ENCODE measurements at regions not wholly inside any gene's neighbourhood (a gene's known extent, or its start where the extent isn't known, plus 50 kb on each side); places are given as distances from the start of the nearest gene placed in this dataset.

GRCh38 chr4:110878413-110878812 lies 255.5 kb upstream of the PITX2 start:
- H4K8ac ChIP-seq (ENCODE audit: extremely low read depth, insufficient read depth, low read length) = no peak overlapping the region
- TF ChIP-seq RXRA (IDR thresholded peaks at IDR 0.05; ENCODE audit: insufficient read depth, low read depth, low read length) (no peak), TBP (IDR thresholded peaks at IDR 0.05; ENCODE audit: low read depth, low read length) (no peak), TAF1 (IDR thresholded peaks at IDR 0.05; ENCODE audit: low read depth, low read length) (no peak), PHF8 (conservative IDR thresholded peaks at IDR 0.05; ENCODE audit: low read depth, low read length) (no peak), SRF (IDR thresholded peaks at IDR 0.05; ENCODE audit: low read depth, low read length) (no peak), GABPA (IDR thresholded peaks at IDR 0.05; ENCODE audit: borderline replicate concordance, insufficient read depth, low read length) (no peak), CHD2 (IDR thresholded peaks at IDR 0.05; ENCODE audit: low read length) (no peak), EGR1 (IDR thresholded peaks at IDR 0.05; ENCODE audit: borderline replicate concordance, low read depth, low read length) (no peak), RBBP5 (IDR thresholded peaks at IDR 0.05; ENCODE audit: borderline replicate concordance, low read depth, low read length) (no peak), CHD1 (IDR thresholded peaks at IDR 0.05; ENCODE audit: low read depth, low read length) (no peak), SP4 (IDR thresholded peaks at IDR 0.05; ENCODE audit: low read length) (no peak), MAFK (IDR thresholded peaks at IDR 0.05; ENCODE audit: low read depth, low read length) (no peak), BACH1 (IDR thresholded peaks at IDR 0.05; ENCODE audit: low read length) (no peak), CBX8 (IDR thresholded peaks at IDR 0.05; ENCODE audit: borderline replicate concordance, low read depth, low read length) (no peak), SP2 (IDR thresholded peaks at IDR 0.05; ENCODE audit: low read length) (no peak), NANOG (IDR thresholded peaks at IDR 0.05; ENCODE audit: insufficient read depth, low read depth, low read length, poor library complexity, severe bottlenecking) (no peak), POLR2A (IDR thresholded peaks at IDR 0.05; ENCODE audit: control extremely low read depth in 1 of 2, low read depth in 2 of 2, low read length in 2 of 2) (no peak)
- ChIA-PET POLR2A (ENCODE audit: partially characterized antibody) (interaction anchor here (0.8 kb wide), 1 partner anchor 79 kb away, joined by 3 read pairs; no protein-coding TSS in a partner anchor), CTCF (ENCODE audit: partially characterized antibody) (interaction anchor here (0.6 to 1.1 kb wide), 2 partner anchors 16 to 57 kb away, joined by 3 read pairs; no protein-coding TSS in a partner anchor)
- no peak overlapping the region for H2AK5ac ChIP-seq (ENCODE audit: low read depth, low read length)
- no peak overlapping the region for H2BK20ac ChIP-seq (ENCODE audit: low read length)
- no peaks in the 10 kb centered on the region for H3K79me2 ChIP-seq (ENCODE audit: control insufficient read depth in 1 of 2, insufficient read depth in 2 of 2, low read length in 2 of 2)
- no peak overlapping the region for H2AFZ ChIP-seq (ENCODE audit: low read length)
- no peaks in the 10 kb centered on the region; a peak in 1 of 7 replicates for H3K4me1 ChIP-seq (replicated peaks in 1 of 4; ENCODE audit: control insufficient read depth in 3 of 4, insufficient read depth in 4 of 4, low read length in 3 of 4)
- H3K4me3 ChIP-seq (ENCODE audit: extremely low read depth in 1 of 4, insufficient read depth in 2 of 4, low read depth in 3 of 4, low read length in 4 of 4) = no peak overlapping the region
- no peak overlapping the region for H2BK15ac ChIP-seq (ENCODE audit: low read length)
- H3K4me2 ChIP-seq (ENCODE audit: insufficient read depth in 1 of 2, low read depth in 2 of 2, low read length in 2 of 2) = no peak overlapping the region
- no peak overlapping the region for H4K5ac ChIP-seq (ENCODE audit: insufficient read length, low read depth, low read length)
- H4K91ac ChIP-seq (replicated peaks; ENCODE audit: insufficient read length, low read length) = no peak overlapping the region
- no peak overlapping the region for H3K14ac ChIP-seq (ENCODE audit: insufficient read length)
- peak overlapping the region; percentile 13 for H3K4ac ChIP-seq (replicated peaks; ENCODE audit: insufficient read length, low read depth, low read length)
- no peaks in the 10 kb centered on the region for H3K79me1 ChIP-seq (ENCODE audit: low read depth, low read length)
- 0 out of 2 replicates have a peak, but pooled peaks cover 4% of the 10 kb centered on the region for H3K23me2 ChIP-seq (ENCODE audit: low read depth, low read length)
- H3K56ac ChIP-seq (replicated peaks; ENCODE audit: insufficient read length, low read depth, low read length) = no peak overlapping the region
- DNase-seq (ENCODE audit: low read depth in 1 of 2, low spot score in 2 of 2) = no peak
- no peak overlapping the region for H3K23ac ChIP-seq (ENCODE audit: insufficient read length)
- H2BK12ac ChIP-seq (ENCODE audit: low read depth, low read length) = no peak overlapping the region
- H3K9me3 ChIP-seq (ENCODE audit: insufficient read depth in 2 of 2, low read depth in 1 of 2, low read length in 1 of 2) = peaks cover 0 to 3% of the 10 kb centered on the region in 2 experiments; a peak in 1 of 4 replicates
- no peak overlapping the region for H3K27ac ChIP-seq (ENCODE audit: low read depth, low read length)
- WGBS, 2 experiments (ENCODE audit: extremely low coverage in 1 of 2, insufficient coverage in 1 of 2, insufficient read length in 1 of 2, insufficient replicate concordance in 2 of 2, low coverage in 1 of 2, low lambda C conversion rate in 2 of 2, missing lambda C conversion rate in 1 of 2) = 94% methylated on average over 2 of the region's 2 CpGs; no CpG with 5 or more reads in 1 of the 2 experiments
- no peaks in the 10 kb centered on the region for H4K20me1 ChIP-seq (replicated peaks in 1 of 2; ENCODE audit: control insufficient read depth in 1 of 2, insufficient read depth in 2 of 2, low read length in 2 of 2)
- no peaks in the 10 kb centered on the region for H3K36me3 ChIP-seq (ENCODE audit: control insufficient read depth in 2 of 4, insufficient read depth in 4 of 4, low read length in 3 of 4)
- FAIRE-seq = no peak
- H3K9ac ChIP-seq (replicated peaks in 1 of 4; ENCODE audit: extremely low read depth in 1 of 4, low read depth in 3 of 4, low read length in 3 of 4) = no peak overlapping the region
- H3K27me3 ChIP-seq (replicated peaks in 1 of 4; ENCODE audit: control insufficient read depth in 3 of 4, extremely low read depth in 1 of 4, insufficient read depth in 3 of 4, low read length in 3 of 4) = no peaks in the 10 kb centered on the region
- H3K18ac ChIP-seq (ENCODE audit: extremely low read depth, low read length) = no peak overlapping the region
- H2BK5ac ChIP-seq (ENCODE audit: low read depth, low read length) = no peak overlapping the region
- H2BK120ac ChIP-seq (replicated peaks; ENCODE audit: low read depth, low read length) = no peak overlapping the region
